ENCODE measurements at regions not wholly inside any gene's neighbourhood (a gene's known extent, or its start where the extent isn't known, plus 50 kb on each side); places are given as distances from the start of the nearest gene placed in this dataset.

DNA sequence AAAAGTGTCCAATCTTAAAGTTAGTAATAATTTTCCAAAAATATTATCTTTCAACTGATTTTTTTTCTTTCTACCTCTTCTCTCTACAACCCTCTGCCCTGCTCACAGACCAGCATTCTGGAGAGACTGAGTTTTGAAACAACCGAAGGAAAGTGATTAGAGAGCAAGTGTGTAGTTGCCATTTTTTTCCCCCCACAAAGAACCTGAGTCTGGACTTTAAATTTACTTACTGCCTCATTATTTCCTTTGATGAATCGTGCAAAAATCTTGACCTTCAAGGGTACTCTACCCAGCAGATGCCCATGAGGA, 63.4 kb upstream of the NEUROD1 start:
- TF ChIP-seq, protein P1, sequence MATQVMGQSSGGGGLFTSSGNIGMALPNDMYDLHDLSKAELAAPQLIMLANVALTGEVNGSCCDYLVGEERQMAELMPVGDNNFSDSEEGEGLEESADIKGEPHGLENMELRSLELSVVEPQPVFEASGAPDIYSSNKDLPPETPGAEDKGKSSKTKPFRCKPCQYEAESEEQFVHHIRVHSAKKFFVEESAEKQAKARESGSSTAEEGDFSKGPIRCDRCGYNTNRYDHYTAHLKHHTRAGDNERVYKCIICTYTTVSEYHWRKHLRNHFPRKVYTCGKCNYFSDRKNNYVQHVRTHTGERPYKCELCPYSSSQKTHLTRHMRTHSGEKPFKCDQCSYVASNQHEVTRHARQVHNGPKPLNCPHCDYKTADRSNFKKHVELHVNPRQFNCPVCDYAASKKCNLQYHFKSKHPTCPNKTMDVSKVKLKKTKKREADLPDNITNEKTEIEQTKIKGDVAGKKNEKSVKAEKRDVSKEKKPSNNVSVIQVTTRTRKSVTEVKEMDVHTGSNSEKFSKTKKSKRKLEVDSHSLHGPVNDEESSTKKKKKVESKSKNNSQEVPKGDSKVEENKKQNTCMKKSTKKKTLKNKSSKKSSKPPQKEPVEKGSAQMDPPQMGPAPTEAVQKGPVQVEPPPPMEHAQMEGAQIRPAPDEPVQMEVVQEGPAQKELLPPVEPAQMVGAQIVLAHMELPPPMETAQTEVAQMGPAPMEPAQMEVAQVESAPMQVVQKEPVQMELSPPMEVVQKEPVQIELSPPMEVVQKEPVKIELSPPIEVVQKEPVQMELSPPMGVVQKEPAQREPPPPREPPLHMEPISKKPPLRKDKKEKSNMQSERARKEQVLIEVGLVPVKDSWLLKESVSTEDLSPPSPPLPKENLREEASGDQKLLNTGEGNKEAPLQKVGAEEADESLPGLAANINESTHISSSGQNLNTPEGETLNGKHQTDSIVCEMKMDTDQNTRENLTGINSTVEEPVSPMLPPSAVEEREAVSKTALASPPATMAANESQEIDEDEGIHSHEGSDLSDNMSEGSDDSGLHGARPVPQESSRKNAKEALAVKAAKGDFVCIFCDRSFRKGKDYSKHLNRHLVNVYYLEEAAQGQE (IDR thresholded peaks at IDR 0.05; ENCODE audit: insufficient read depth in 1 of 2, low read depth in 2 of 2, low read length in 2 of 2), result no peak
- no peak for TF ChIP-seq FOXP2 (optimal IDR thresholded peaks at IDR 0.05; ENCODE audit: borderline replicate concordance, extremely low read depth, extremely low read length, insufficient read depth)
- TF ChIP-seq POLR2AphosphoS5 (IDR thresholded peaks at IDR 0.05; ENCODE audit: low read depth, low read length), result no peak
- no peak for TF ChIP-seq SIN3A (IDR thresholded peaks at IDR 0.05; ENCODE audit: borderline replicate concordance, insufficient read depth, low read length)
- TF ChIP-seq TAF1 (IDR thresholded peaks at IDR 0.05; ENCODE audit: borderline replicate concordance, insufficient read depth, low read length), result no peak

DNA sequence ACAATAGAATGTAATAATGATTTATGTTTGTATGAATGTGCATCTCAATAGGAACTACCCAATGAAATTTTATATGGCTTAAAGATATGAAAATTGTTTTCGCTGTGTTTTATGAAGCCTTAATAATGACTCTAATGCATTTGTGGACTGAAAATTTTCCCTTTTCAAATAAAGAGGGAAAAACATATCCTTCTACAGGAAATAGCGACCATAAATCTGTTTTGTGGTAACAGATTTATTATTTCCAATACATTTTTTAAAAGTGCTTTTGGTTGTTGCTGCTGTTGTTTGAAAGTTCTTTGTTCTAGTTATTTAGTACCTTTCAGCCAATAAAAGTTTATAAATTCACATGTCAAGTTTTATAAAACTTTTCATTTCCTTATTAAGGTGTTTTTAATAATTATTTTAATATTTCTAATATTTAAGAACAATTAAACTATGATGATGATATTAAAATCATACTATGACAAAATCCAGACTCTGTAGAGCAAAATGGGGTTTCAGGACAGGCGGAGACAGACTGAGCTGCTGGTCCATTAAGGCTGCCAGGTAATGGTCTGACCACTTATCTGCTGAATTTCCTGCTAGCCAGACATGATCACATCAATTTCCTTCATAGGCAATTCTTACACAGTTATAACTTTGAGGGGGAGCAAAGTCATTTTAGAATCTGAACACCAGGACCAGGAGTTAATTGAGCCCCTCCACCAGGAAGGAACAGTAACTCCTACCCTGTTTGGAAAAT, 65.7 kb upstream of the NEUROD1 start:
- TF ChIP-seq FOXP2 (optimal IDR thresholded peaks at IDR 0.05; ENCODE audit: borderline replicate concordance, extremely low read depth, extremely low read length, insufficient read depth) (no peak), SIN3A (IDR thresholded peaks at IDR 0.05; ENCODE audit: borderline replicate concordance, insufficient read depth, low read length) (no peak), POLR2AphosphoS5 (IDR thresholded peaks at IDR 0.05; ENCODE audit: low read depth, low read length) (no peak), TAF1 (IDR thresholded peaks at IDR 0.05; ENCODE audit: borderline replicate concordance, insufficient read depth, low read length) (no peak)
- TF ChIP-seq, protein P1 (IDR thresholded peaks at IDR 0.05; ENCODE audit: insufficient read depth in 1 of 2, low read depth in 2 of 2, low read length in 2 of 2), result no peak

DNA sequence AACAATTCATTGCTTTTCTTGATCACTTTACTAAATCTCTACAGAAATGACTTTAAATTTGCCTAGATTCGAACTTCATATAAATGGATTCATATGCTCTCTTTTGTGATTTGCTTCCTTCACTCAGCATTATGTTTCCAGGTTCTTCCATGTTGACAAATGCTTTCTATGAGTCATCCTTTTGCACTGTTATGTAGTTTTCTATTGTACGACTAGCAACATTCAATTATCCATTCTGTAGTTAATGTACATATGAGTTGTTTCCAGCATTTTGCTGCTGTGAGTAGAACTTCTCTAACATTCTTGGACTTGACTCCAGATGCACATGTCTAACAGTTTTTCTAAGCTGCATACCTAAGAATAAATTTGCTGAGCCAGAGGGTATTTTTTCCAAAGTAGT, 66.5 kb upstream of the NEUROD1 start:
- TF ChIP-seq POLR2AphosphoS5 (IDR thresholded peaks at IDR 0.05; ENCODE audit: low read depth, low read length) (no peak), TAF1 (IDR thresholded peaks at IDR 0.05; ENCODE audit: borderline replicate concordance, insufficient read depth, low read length) (no peak), SIN3A (IDR thresholded peaks at IDR 0.05; ENCODE audit: borderline replicate concordance, insufficient read depth, low read length) (no peak), FOXP2 (optimal IDR thresholded peaks at IDR 0.05; ENCODE audit: borderline replicate concordance, extremely low read depth, extremely low read length, insufficient read depth) (no peak)
- TF ChIP-seq, protein P1 (IDR thresholded peaks at IDR 0.05; ENCODE audit: insufficient read depth in 1 of 2, low read depth in 2 of 2, low read length in 2 of 2), result no peak

DNA sequence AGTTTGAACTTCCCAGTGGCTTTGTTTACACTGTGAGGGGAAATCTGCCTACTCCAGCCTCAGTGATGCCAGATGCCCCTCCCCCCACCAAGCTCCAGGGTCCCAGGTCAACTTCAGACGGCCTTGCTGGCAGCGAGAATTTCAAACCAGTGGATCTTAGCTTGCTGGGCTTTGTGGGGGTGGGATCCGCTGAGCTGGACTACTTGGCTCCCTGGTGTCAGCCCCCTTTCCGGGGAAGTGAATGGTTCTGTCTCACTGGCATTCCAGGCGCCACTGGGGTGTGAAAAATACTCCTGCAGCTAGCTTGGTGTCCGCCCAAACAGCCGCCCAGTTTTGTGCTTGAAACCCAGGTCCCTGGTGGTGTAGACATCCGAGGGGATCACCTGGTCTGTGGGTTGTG, 70.0 kb upstream of the NEUROD1 start:
- TF ChIP-seq FOXP2 (optimal IDR thresholded peaks at IDR 0.05; ENCODE audit: borderline replicate concordance, extremely low read depth, extremely low read length, insufficient read depth), result no peak
- TF ChIP-seq SIN3A (IDR thresholded peaks at IDR 0.05; ENCODE audit: borderline replicate concordance, insufficient read depth, low read length), result no peak
- TF ChIP-seq TAF1 (IDR thresholded peaks at IDR 0.05; ENCODE audit: borderline replicate concordance, insufficient read depth, low read length), result no peak
- TF ChIP-seq POLR2AphosphoS5 (IDR thresholded peaks at IDR 0.05; ENCODE audit: low read depth, low read length), result no peak
- TF ChIP-seq, protein P1 (IDR thresholded peaks at IDR 0.05; ENCODE audit: insufficient read depth in 1 of 2, low read depth in 2 of 2, low read length in 2 of 2), result no peak

Data from PFSK-1 (cell line).